Activated CD4-positive, CD25-positive, alpha-beta regulatory T cell (primary cell): ENCODE measurements at regions not wholly inside any gene's neighbourhood (a gene's known extent, or its start where the extent isn't known, plus 50 kb on each side); places are given as distances from the start of the nearest gene placed in this dataset.
"Not testable (repeated sequence)": the region's sequence is repeated elsewhere in the genome, so short reads cannot be mapped to it uniquely, and the experiment has no call there.

Experiments used
- DNase-seq, 4 experiments: peaks; one replicate each; lab custom pipeline; 2025; lab: John Stamatoyannopoulos, UW

- DNase-seq: no peak
These were observed 945.6 kb upstream of the ARRDC3 start for GRCh38 chr5:92328584-92329259.

- no peak for DNase-seq
These were observed 937.3 kb upstream of the ARRDC3 start for GRCh38 chr5:92320446-92320845.

- no peak for DNase-seq
These were observed 930.3 kb upstream of the ARRDC3 start for GRCh38 chr5:92313385-92313784.

GRCh38 chr5:92309336-92309991 lies 926.3 kb upstream of the ARRDC3 start:
- DNase-seq: no peak

- no peak for DNase-seq
These were observed 925.6 kb upstream of the ARRDC3 start for GRCh38 chr5:92308679-92309078.

- DNase-seq: not testable (repeated sequence)
These were observed 919.2 kb upstream of the ARRDC3 start for GRCh38 chr5:92302356-92302755.

- DNase-seq: no peak
These were observed 900.4 kb upstream of the ARRDC3 start for GRCh38 chr5:92283521-92283920.

- not testable (repeated sequence) for DNase-seq
These were observed 888.6 kb upstream of the ARRDC3 start for GRCh38 chr5:92271750-92272149.

GRCh38 chr5:92268343-92268742 lies 885.2 kb upstream of the ARRDC3 start:
- no peak for DNase-seq

GRCh38 chr5:92267830-92268229 lies 884.7 kb upstream of the ARRDC3 start:
- no peak for DNase-seq

- no peak for DNase-seq
These were observed 882.7 kb upstream of the ARRDC3 start for GRCh38 chr5:92265804-92266203.

- DNase-seq: not testable (repeated sequence)
These were observed 872.5 kb upstream of the ARRDC3 start for GRCh38 chr5:92255605-92256004.

- no peak for DNase-seq
These were observed 865.4 kb upstream of the ARRDC3 start for GRCh38 chr5:92248518-92248917.

GRCh38 chr5:92242170-92242569 lies 859.1 kb upstream of the ARRDC3 start:
- no peak for DNase-seq

GRCh38 chr5:92237896-92238295 lies 854.8 kb upstream of the ARRDC3 start:
- DNase-seq: no peak

- DNase-seq: no peak
These were observed 839.3 kb upstream of the ARRDC3 start for GRCh38 chr5:92222449-92222848.

- DNase-seq: not testable (repeated sequence)
These were observed 833.7 kb upstream of the ARRDC3 start for GRCh38 chr5:92216852-92217251.

- DNase-seq: no peak
These were observed 832.0 kb upstream of the ARRDC3 start for GRCh38 chr5:92215116-92215515.

- no peak for DNase-seq
These were observed 825.1 kb upstream of the ARRDC3 start for GRCh38 chr5:92208265-92208664.

- DNase-seq: no peak
These were observed 824.0 kb upstream of the ARRDC3 start for GRCh38 chr5:92207151-92207550.

GRCh38 chr5:92206681-92207080 lies 823.6 kb upstream of the ARRDC3 start:
- DNase-seq: no peak

GRCh38 chr5:92199035-92199434 lies 815.9 kb upstream of the ARRDC3 start:
- not testable (repeated sequence) for DNase-seq

- DNase-seq: no peak
These were observed 798.5 kb upstream of the ARRDC3 start for GRCh38 chr5:92181656-92182055.

- DNase-seq: no peak
These were observed 797.3 kb upstream of the ARRDC3 start for GRCh38 chr5:92180391-92180790.
